ENCODE measurements at regions not wholly inside any gene's neighbourhood (a gene's known extent, or its start where the extent isn't known, plus 50 kb on each side); places are given as distances from the start of the nearest gene placed in this dataset.

GRCh38 chr4:83783215-83783614, 247.3 kb downstream of the GPAT3 start:
- H3K27ac ChIP-seq = no peak overlapping the region
- no peaks in the 10 kb centered on the region for H3K4me1 ChIP-seq (ENCODE audit: low read depth)
- no peaks in the 10 kb centered on the region for H3K9me3 ChIP-seq (ENCODE audit: low read depth)
- no peak overlapping the region for H3K4me3 ChIP-seq
- no peaks in the 10 kb centered on the region for H3K27me3 ChIP-seq
- TF ChIP-seq, protein P1, sequence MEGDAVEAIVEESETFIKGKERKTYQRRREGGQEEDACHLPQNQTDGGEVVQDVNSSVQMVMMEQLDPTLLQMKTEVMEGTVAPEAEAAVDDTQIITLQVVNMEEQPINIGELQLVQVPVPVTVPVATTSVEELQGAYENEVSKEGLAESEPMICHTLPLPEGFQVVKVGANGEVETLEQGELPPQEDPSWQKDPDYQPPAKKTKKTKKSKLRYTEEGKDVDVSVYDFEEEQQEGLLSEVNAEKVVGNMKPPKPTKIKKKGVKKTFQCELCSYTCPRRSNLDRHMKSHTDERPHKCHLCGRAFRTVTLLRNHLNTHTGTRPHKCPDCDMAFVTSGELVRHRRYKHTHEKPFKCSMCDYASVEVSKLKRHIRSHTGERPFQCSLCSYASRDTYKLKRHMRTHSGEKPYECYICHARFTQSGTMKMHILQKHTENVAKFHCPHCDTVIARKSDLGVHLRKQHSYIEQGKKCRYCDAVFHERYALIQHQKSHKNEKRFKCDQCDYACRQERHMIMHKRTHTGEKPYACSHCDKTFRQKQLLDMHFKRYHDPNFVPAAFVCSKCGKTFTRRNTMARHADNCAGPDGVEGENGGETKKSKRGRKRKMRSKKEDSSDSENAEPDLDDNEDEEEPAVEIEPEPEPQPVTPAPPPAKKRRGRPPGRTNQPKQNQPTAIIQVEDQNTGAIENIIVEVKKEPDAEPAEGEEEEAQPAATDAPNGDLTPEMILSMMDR (IDR thresholded peaks at IDR 0.05; ENCODE audit: low read depth, low read length) = no peak
- DNase-seq (ENCODE audit: low read depth in 1 of 2, low spot score in 1 of 2) = no peak
- no peaks in the 10 kb centered on the region for H3K36me3 ChIP-seq

DNA sequence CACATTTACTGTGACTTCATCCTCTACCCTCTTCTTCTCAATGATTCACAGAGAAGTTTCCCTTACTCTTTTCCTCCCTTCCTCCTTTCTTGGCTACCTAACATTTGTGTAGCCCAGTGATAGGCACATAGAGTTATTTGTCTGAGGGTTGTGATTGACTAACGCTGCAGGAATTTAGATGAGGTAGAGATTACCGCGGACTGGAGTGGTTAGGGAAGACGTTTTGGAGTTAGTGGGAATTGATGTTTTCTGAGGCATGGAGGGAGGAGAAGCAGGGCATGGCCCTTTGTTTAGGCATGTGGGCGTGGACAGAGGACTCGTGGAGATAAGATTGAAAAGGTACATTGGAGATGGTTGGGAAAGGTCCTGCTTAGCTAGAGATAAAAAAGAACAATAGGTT, 246.7 kb downstream of the GPAT3 start:
- Histone ChIP-seq H3K27ac (no peak overlapping the region), H3K9me3 (ENCODE audit: low read depth) (no peaks in the 10 kb centered on the region), H3K27me3 (no peaks in the 10 kb centered on the region), H3K4me1 (ENCODE audit: low read depth) (no peaks in the 10 kb centered on the region), H3K36me3 (no peaks in the 10 kb centered on the region), H3K4me3 (no peak overlapping the region)
- TF ChIP-seq, protein P1 (IDR thresholded peaks at IDR 0.05; ENCODE audit: low read depth, low read length) = no peak
- no peak for DNase-seq (ENCODE audit: low read depth in 1 of 2, low spot score in 1 of 2)

DNA sequence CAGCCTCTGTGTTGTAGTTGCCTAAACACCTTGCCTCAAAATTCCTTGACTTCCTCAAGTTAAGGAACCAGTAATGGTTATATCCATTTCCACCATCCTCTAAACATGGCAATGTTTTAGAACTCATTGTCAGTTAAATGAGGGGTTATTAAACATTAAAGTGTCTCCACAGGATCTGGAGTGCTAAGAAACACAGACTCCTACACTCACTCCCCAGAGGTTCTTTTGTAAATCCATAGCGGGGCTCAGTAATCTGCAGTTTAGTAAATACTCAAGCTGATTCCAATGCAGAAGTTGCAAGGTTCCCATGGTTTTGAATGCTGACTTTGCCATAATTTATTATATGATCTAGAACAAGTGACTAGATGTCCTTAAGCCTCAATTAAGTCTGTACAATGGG, 245.5 kb downstream of the GPAT3 start:
- DNase-seq (ENCODE audit: low read depth in 1 of 2, low spot score in 1 of 2) = no peak
- Histone ChIP-seq H3K9me3 (ENCODE audit: low read depth) (no peaks in the 10 kb centered on the region), H3K36me3 (no peaks in the 10 kb centered on the region), H3K27me3 (no peaks in the 10 kb centered on the region), H3K4me1 (ENCODE audit: low read depth) (no peaks in the 10 kb centered on the region), H3K4me3 (no peak overlapping the region), H3K27ac (no peak overlapping the region)
- TF ChIP-seq, protein P1 (IDR thresholded peaks at IDR 0.05; ENCODE audit: low read depth, low read length) = no peak

DNA sequence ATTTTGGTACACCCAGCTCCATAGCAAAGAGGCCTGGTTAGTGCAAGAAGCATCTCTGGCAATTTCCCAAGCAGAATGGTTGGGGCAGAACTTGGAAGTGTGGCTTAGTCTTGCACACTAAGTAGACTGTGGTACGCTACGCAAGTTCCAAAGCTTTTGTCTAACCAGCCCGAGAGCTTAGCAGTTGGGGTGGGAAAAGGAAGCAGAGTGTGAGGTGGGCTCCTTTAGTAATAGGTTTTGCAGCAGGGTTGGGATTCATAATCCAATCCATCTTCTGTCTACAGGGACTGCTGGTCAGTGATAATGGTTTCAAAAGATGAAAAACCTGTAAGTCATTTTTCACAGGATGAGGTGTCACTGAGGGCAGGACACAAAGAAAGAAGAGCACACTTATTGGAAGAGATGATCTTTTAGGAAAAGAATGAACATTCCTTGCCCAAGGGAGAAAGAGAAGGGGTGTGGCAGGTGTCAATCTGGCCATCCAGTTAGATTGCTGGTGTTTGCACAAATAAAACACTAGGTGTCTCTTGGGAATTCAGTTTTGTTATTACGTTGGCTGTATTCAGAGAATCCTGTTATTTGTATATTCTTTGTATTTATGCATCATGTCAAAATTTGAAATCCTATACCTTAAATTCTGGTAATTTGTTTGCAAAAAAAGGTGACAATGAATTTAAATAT, 244.3 kb downstream of the GPAT3 start:
- Histone ChIP-seq H3K4me1 (ENCODE audit: low read depth) (no peaks in the 10 kb centered on the region), H3K27me3 (no peaks in the 10 kb centered on the region), H3K4me3 (no peak overlapping the region), H3K27ac (no peak overlapping the region), H3K36me3 (no peaks in the 10 kb centered on the region), H3K9me3 (ENCODE audit: low read depth) (no peaks in the 10 kb centered on the region)
- TF ChIP-seq, protein P1 (IDR thresholded peaks at IDR 0.05; ENCODE audit: low read depth, low read length) = no peak
- no peak for DNase-seq (ENCODE audit: low read depth in 1 of 2, low spot score in 1 of 2)

- H3K4me1 ChIP-seq (ENCODE audit: low read depth) = no peaks in the 10 kb centered on the region
Measured at GRCh38 chr4:83779103-83780052, 243.5 kb downstream of the GPAT3 start.

More at GRCh38 chr4:83779103-83780052, 243.5 kb downstream of the GPAT3 start:
- Histone ChIP-seq H3K36me3 (no peaks in the 10 kb centered on the region), H3K4me3 (no peak overlapping the region), H3K27me3 (no peaks in the 10 kb centered on the region), H3K27ac (no peak overlapping the region), H3K9me3 (ENCODE audit: low read depth) (no peaks in the 10 kb centered on the region)
- DNase-seq (ENCODE audit: low read depth in 1 of 2, low spot score in 1 of 2) = no peak
- TF ChIP-seq, protein P1 (IDR thresholded peaks at IDR 0.05; ENCODE audit: low read depth, low read length) = no peak
